ENCODE measurements at regions not wholly inside any gene's neighbourhood (a gene's known extent, or its start where the extent isn't known, plus 50 kb on each side); places are given as distances from the start of the nearest gene placed in this dataset.

GRCh38 chr3:20325563-20325962 is 139.6 kb upstream of the SGO1 start (continued):
- TF ChIP-seq ATF6 (CRISPR knock-in tag; IDR thresholded peaks at IDR 0.05): no peak
- no peak for TF ChIP-seq TCF7 (CRISPR knock-in tag; IDR thresholded peaks at IDR 0.05; ENCODE audit: low read depth)

- no peaks in the 10 kb centered on the region; the same call in 1 of the 2 replicates for H3K9me3 Mint-ChIP-seq
- H3K4me3 Mint-ChIP-seq: no peak overlapping the region
- H3K27me3 Mint-ChIP-seq (ENCODE audit: low read depth): no peaks in the 10 kb centered on the region
- ChIA-PET CTCF (no interaction called here), POLR2A (interaction anchor here (0.7 kb wide), 1 partner anchor 347 kb away, joined by 5 read pairs; no protein-coding TSS in a partner anchor)
- TF ChIP-seq PREB (CRISPR knock-in tag; IDR thresholded peaks at IDR 0.05; ENCODE audit: borderline replicate concordance): no peak
- no peak for TF ChIP-seq ZBTB21 (CRISPR knock-in tag; IDR thresholded peaks at IDR 0.05; ENCODE audit: borderline replicate concordance)
- TF ChIP-seq NFE2L1 (CRISPR knock-in tag; IDR thresholded peaks at IDR 0.05): no peak
- TF ChIP-seq ATF1 (CRISPR knock-in tag; IDR thresholded peaks at IDR 0.05): no peak
- TF ChIP-seq NR2C2 (CRISPR knock-in tag; IDR thresholded peaks at IDR 0.05): no peak
- TF ChIP-seq SP1 (CRISPR knock-in tag; conservative IDR thresholded peaks at IDR 0.05): no peak
- no peak for TF ChIP-seq CREM (CRISPR knock-in tag; IDR thresholded peaks at IDR 0.05)
- TF ChIP-seq KAT7 (CRISPR knock-in tag; IDR thresholded peaks at IDR 0.05; ENCODE audit: borderline replicate concordance): no peak
- TF ChIP-seq TEAD4 (CRISPR knock-in tag; IDR thresholded peaks at IDR 0.05): no peak
- no peak for TF ChIP-seq GTF2I (CRISPR knock-in tag; conservative IDR thresholded peaks at IDR 0.05)
- no peak for TF ChIP-seq ATF3 (CRISPR knock-in tag; conservative IDR thresholded peaks at IDR 0.05)
- TF ChIP-seq EMX1 (CRISPR knock-in tag; IDR thresholded peaks at IDR 0.05): no peak
- no peak for TF ChIP-seq ZNF121 (CRISPR knock-in tag; IDR thresholded peaks at IDR 0.05)
- TF ChIP-seq HMGXB4 (CRISPR knock-in tag; IDR thresholded peaks at IDR 0.05): no peak
- no peak for TF ChIP-seq ZNF425 (CRISPR knock-in tag; conservative IDR thresholded peaks at IDR 0.05)
- TF ChIP-seq ZNF317 (CRISPR knock-in tag; IDR thresholded peaks at IDR 0.05; ENCODE audit: borderline replicate concordance, low read depth): no peak
- no peak for TF ChIP-seq FOXJ3 (CRISPR knock-in tag; IDR thresholded peaks at IDR 0.05; ENCODE audit: borderline replicate concordance)
- no peak for TF ChIP-seq SOX15 (CRISPR knock-in tag; IDR thresholded peaks at IDR 0.05)
- no peak for TF ChIP-seq ATF6 (CRISPR knock-in tag; IDR thresholded peaks at IDR 0.05)
- no peak overlapping the region for H3K27ac Mint-ChIP-seq
- no peak for DNase-seq (ENCODE audit: low spot score)
- H3K36me3 Mint-ChIP-seq: no peaks in the 10 kb centered on the region
- ATAC-seq: no peak
- peaks cover 4% of the 10 kb centered on the region for H3K4me1 Mint-ChIP-seq
These were observed 138.9 kb upstream of the SGO1 start for GRCh38 chr3:20324664-20325478.
